H1 (cell line): ENCODE measurements at regions not wholly inside any gene's neighbourhood (a gene's known extent, or its start where the extent isn't known, plus 50 kb on each side); places are given as distances from the start of the nearest gene placed in this dataset.

ENCODE experiments used
- EGR1 ChIP-seq: IDR thresholded peaks from 2 replicates; pipeline ENCODE4 v1.6.1; 2011; ENCODE audit warnings: low read depth, low read length, borderline replicate concordance
- JUND ChIP-seq: IDR thresholded peaks from 2 replicates; pipeline ENCODE4 v1.6.1; 2011; ENCODE audit warnings: mild to moderate bottlenecking, improper control_type of control experiment, low read length
- NANOG ChIP-seq: IDR thresholded peaks from 2 replicates; pipeline ENCODE4 v1.6.1; 2011; ENCODE audit warnings: low read length, low read depth, mild to moderate bottlenecking, inconsistent platforms; ENCODE audit not compliant: insufficient read depth, poor library complexity, severe bottlenecking
- TBP ChIP-seq: IDR thresholded peaks from 2 replicates; pipeline ENCODE4 v1.6.1; 2011; ENCODE audit warnings: low read depth, low read length, improper control_type of control experiment
- TF ChIP-seq, protein P1 (sequence below): fragments of 300-600 bp; sonication (generic); IDR thresholded peaks from 2 replicates; pipeline ENCODE4 v1.7.1; 2012; ENCODE audit warnings: low read length, moderate library complexity, mild to moderate bottlenecking, inconsistent platforms; ENCODE audit not compliant: insufficient replicate concordance

- TF ChIP-seq, protein P1, sequence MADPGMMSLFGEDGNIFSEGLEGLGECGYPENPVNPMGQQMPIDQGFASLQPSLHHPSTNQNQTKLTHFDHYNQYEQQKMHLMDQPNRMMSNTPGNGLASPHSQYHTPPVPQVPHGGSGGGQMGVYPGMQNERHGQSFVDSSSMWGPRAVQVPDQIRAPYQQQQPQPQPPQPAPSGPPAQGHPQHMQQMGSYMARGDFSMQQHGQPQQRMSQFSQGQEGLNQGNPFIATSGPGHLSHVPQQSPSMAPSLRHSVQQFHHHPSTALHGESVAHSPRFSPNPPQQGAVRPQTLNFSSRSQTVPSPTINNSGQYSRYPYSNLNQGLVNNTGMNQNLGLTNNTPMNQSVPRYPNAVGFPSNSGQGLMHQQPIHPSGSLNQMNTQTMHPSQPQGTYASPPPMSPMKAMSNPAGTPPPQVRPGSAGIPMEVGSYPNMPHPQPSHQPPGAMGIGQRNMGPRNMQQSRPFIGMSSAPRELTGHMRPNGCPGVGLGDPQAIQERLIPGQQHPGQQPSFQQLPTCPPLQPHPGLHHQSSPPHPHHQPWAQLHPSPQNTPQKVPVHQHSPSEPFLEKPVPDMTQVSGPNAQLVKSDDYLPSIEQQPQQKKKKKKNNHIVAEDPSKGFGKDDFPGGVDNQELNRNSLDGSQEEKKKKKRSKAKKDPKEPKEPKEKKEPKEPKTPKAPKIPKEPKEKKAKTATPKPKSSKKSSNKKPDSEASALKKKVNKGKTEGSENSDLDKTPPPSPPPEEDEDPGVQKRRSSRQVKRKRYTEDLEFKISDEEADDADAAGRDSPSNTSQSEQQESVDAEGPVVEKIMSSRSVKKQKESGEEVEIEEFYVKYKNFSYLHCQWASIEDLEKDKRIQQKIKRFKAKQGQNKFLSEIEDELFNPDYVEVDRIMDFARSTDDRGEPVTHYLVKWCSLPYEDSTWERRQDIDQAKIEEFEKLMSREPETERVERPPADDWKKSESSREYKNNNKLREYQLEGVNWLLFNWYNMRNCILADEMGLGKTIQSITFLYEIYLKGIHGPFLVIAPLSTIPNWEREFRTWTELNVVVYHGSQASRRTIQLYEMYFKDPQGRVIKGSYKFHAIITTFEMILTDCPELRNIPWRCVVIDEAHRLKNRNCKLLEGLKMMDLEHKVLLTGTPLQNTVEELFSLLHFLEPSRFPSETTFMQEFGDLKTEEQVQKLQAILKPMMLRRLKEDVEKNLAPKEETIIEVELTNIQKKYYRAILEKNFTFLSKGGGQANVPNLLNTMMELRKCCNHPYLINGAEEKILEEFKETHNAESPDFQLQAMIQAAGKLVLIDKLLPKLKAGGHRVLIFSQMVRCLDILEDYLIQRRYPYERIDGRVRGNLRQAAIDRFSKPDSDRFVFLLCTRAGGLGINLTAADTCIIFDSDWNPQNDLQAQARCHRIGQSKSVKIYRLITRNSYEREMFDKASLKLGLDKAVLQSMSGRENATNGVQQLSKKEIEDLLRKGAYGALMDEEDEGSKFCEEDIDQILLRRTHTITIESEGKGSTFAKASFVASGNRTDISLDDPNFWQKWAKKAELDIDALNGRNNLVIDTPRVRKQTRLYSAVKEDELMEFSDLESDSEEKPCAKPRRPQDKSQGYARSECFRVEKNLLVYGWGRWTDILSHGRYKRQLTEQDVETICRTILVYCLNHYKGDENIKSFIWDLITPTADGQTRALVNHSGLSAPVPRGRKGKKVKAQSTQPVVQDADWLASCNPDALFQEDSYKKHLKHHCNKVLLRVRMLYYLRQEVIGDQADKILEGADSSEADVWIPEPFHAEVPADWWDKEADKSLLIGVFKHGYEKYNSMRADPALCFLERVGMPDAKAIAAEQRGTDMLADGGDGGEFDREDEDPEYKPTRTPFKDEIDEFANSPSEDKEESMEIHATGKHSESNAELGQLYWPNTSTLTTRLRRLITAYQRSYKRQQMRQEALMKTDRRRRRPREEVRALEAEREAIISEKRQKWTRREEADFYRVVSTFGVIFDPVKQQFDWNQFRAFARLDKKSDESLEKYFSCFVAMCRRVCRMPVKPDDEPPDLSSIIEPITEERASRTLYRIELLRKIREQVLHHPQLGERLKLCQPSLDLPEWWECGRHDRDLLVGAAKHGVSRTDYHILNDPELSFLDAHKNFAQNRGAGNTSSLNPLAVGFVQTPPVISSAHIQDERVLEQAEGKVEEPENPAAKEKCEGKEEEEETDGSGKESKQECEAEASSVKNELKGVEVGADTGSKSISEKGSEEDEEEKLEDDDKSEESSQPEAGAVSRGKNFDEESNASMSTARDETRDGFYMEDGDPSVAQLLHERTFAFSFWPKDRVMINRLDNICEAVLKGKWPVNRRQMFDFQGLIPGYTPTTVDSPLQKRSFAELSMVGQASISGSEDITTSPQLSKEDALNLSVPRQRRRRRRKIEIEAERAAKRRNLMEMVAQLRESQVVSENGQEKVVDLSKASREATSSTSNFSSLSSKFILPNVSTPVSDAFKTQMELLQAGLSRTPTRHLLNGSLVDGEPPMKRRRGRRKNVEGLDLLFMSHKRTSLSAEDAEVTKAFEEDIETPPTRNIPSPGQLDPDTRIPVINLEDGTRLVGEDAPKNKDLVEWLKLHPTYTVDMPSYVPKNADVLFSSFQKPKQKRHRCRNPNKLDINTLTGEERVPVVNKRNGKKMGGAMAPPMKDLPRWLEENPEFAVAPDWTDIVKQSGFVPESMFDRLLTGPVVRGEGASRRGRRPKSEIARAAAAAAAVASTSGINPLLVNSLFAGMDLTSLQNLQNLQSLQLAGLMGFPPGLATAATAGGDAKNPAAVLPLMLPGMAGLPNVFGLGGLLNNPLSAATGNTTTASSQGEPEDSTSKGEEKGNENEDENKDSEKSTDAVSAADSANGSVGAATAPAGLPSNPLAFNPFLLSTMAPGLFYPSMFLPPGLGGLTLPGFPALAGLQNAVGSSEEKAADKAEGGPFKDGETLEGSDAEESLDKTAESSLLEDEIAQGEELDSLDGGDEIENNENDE, result no peak
- TF ChIP-seq JUND (no peak), NANOG (no peak), TBP (no peak), EGR1 (no peak)
Observed at GRCh38 chr2:183684686-183685085, 560.4 kb downstream of the NUP35 start (continued).
